H1 (cell line): ENCODE measurements at regions not wholly inside any gene's neighbourhood (a gene's known extent, or its start where the extent isn't known, plus 50 kb on each side); places are given as distances from the start of the nearest gene placed in this dataset.

Source experiments
- CTCF ChIA-PET: fragments of 300-600 bp; sonication (Branson Sonifier 250); formaldehyde crosslinking; loops from one replicate; lab custom pipeline; 2021; ENCODE audit not compliant: partially characterized antibody; lab: Charles Lee
- POLR2A ChIA-PET: fragments of 300-600 bp; sonication (Branson Sonifier 250); formaldehyde crosslinking; loops from one replicate; lab custom pipeline; 2021; ENCODE audit warnings: inconsistent platforms; ENCODE audit not compliant: partially characterized antibody; lab: Charles Lee
- DNase-seq, 2 experiments: peaks; one replicate each; pipeline versions ENCODE4 v3.0.0 to v3.0.0-alpha.2; 2010 to 2022; ENCODE audit warnings: low spot score in 2 of 2, low read depth in 1 of 2, mixed read lengths in 1 of 2
- FAIRE-seq: peaks from 2 replicates; lab custom pipeline; 2011; peaks lifted over from hg19 to GRCh38; lab: Jason Lieb, UNC
- H2AFZ ChIP-seq: 2 replicates; pipeline ENCODE4 v1.8.1; 2012; ENCODE audit warnings: low read length, inconsistent platforms
- H2AK5ac ChIP-seq: 2 replicates; pipeline ENCODE4 v1.6.1; 2013; ENCODE audit warnings: low read depth, low read length
- H2BK120ac ChIP-seq: replicated peaks from 2 replicates; pipeline ENCODE3; 2013; ENCODE audit warnings: low read depth, low read length, inconsistent platforms
- H2BK12ac ChIP-seq: 2 replicates; pipeline ENCODE4 v1.6.1; 2013; ENCODE audit warnings: low read depth, low read length
- H2BK15ac ChIP-seq: 2 replicates; pipeline ENCODE4 v1.6.1; 2013; ENCODE audit warnings: low read length
- H2BK20ac ChIP-seq: 2 replicates; pipeline ENCODE4 v1.6.1; 2013; ENCODE audit warnings: low read length
- H2BK5ac ChIP-seq: 2 replicates; pipeline ENCODE4 v1.6.1; 2013; ENCODE audit warnings: low read depth, low read length
- H3K14ac ChIP-seq: 2 replicates; pipeline ENCODE4 v1.6.1; 2013; ENCODE audit warnings: inconsistent platforms; ENCODE audit not compliant: insufficient read length
- H3K18ac ChIP-seq: 2 replicates; pipeline ENCODE4 v1.6.1; 2013; ENCODE audit warnings: low read length; ENCODE audit errors: extremely low read depth
- H3K23ac ChIP-seq: 2 replicates; pipeline ENCODE4 v1.6.1; 2013; ENCODE audit warnings: inconsistent platforms; ENCODE audit not compliant: insufficient read length
- H3K23me2 ChIP-seq: 2 replicates; pipeline ENCODE4 v1.6.1; 2013; ENCODE audit warnings: low read depth, low read length
- H3K27ac ChIP-seq: 2 replicates; pipeline ENCODE4 v1.6.1; 2011; ENCODE audit warnings: low read depth, low read length, inconsistent platforms
- H3K27me3 ChIP-seq, 4 experiments: replicated peaks in 1 of 4; 1 replicate in 1 of 4; 2 replicates in 3 of 4; pipeline versions ENCODE4 v1.6.1 to v1.8.1; 2011 to 2013; ENCODE audit warnings: low read length in 3 of 4, mild to moderate bottlenecking in 3 of 4, inconsistent platforms in 2 of 4, mixed read lengths in 2 of 4, moderate library complexity in 1 of 4; ENCODE audit not compliant: control insufficient read depth in 3 of 4, insufficient read depth in 3 of 4; ENCODE audit errors: extremely low read depth in 1 of 4
- H3K36me3 ChIP-seq, 4 experiments: 2 replicates each; pipeline versions ENCODE4 v1.6.1 to v1.8.1; 2011 to 2013; ENCODE audit warnings: mild to moderate bottlenecking in 4 of 4, low read length in 3 of 4, moderate library complexity in 2 of 4, control low read depth in 1 of 4, inconsistent platforms in 1 of 4; ENCODE audit not compliant: insufficient read depth in 4 of 4, control insufficient read depth in 2 of 4
- H3K4ac ChIP-seq: replicated peaks from 2 replicates; pipeline ENCODE3; 2013; ENCODE audit warnings: low read length, low read depth, mixed read lengths, inconsistent platforms; ENCODE audit not compliant: insufficient read length
- H3K4me1 ChIP-seq, 4 experiments: replicated peaks in 1 of 4; 1 replicate in 1 of 4; 2 replicates in 3 of 4; pipeline versions ENCODE4 v1.6.1 to v1.8.1; 2011 to 2013; ENCODE audit warnings: low read length in 3 of 4, inconsistent platforms in 2 of 4, mixed read lengths in 1 of 4; ENCODE audit not compliant: insufficient read depth in 4 of 4, control insufficient read depth in 3 of 4
- H3K4me2 ChIP-seq, 2 experiments: 2 replicates each; pipeline versions ENCODE4 v1.6.1 to v1.8.1; 2011 to 2013; ENCODE audit warnings: low read depth in 2 of 2, low read length in 2 of 2, control low read depth in 1 of 2, inconsistent platforms in 1 of 2, mild to moderate bottlenecking in 1 of 2; ENCODE audit not compliant: insufficient read depth in 1 of 2
- H3K4me3 ChIP-seq, 4 experiments: fragments of 200-600, 300-600 bp in 1 of 4; sonication (generic), shearing (Covaris generic), sonication (Bioruptor Twin) in 1 of 4; 2 replicates each; pipeline versions ENCODE4 v1.5.1 to v1.8.1; 2011 to 2016; ENCODE audit warnings: low read length in 4 of 4, low read depth in 3 of 4, control low read depth in 2 of 4, inconsistent platforms in 2 of 4, mild to moderate bottlenecking in 2 of 4, mixed read lengths in 1 of 4, moderate library complexity in 1 of 4; ENCODE audit not compliant: insufficient read depth in 2 of 4; ENCODE audit errors: extremely low read depth in 1 of 4
- H3K56ac ChIP-seq: replicated peaks from 2 replicates; pipeline ENCODE3; 2013; ENCODE audit warnings: low read depth, mild to moderate bottlenecking, mixed read lengths, low read length, inconsistent platforms; ENCODE audit not compliant: insufficient read length
- H3K79me1 ChIP-seq: 2 replicates; pipeline ENCODE4 v1.6.1; 2013; ENCODE audit warnings: low read depth, low read length, control low read depth
- H3K79me2 ChIP-seq, 2 experiments: 2 replicates each; pipeline versions ENCODE4 v1.6.1 to v1.8.1; 2012 to 2013; ENCODE audit warnings: low read length in 2 of 2, mild to moderate bottlenecking in 2 of 2, inconsistent platforms in 1 of 2; ENCODE audit not compliant: insufficient read depth in 2 of 2, control insufficient read depth in 1 of 2
- H3K9ac ChIP-seq, 4 experiments: replicated peaks in 1 of 4; 1 replicate in 1 of 4; 2 replicates in 3 of 4; pipeline versions ENCODE4 v1.6.1 to v1.8.1; 2011 to 2013; ENCODE audit warnings: low read depth in 3 of 4, low read length in 3 of 4, control low read depth in 2 of 4, mild to moderate bottlenecking in 2 of 4, moderate library complexity in 2 of 4, inconsistent platforms in 1 of 4; ENCODE audit errors: extremely low read depth in 1 of 4
- H3K9me3 ChIP-seq, 2 experiments: 2 replicates each; pipeline versions ENCODE4 v1.6.1 to v1.8.1; 2012 to 2013; ENCODE audit warnings: mild to moderate bottlenecking in 2 of 2, moderate library complexity in 2 of 2, control low read depth in 1 of 2, inconsistent platforms in 1 of 2, low read depth in 1 of 2, low read length in 1 of 2, mixed read lengths in 1 of 2; ENCODE audit not compliant: insufficient read depth in 2 of 2
- H4K20me1 ChIP-seq, 2 experiments: replicated peaks in 1 of 2; 2 replicates each; pipeline versions ENCODE3 to v1.8.1; 2011 to 2013; ENCODE audit warnings: inconsistent platforms in 2 of 2, low read length in 2 of 2, mild to moderate bottlenecking in 1 of 2; ENCODE audit not compliant: insufficient read depth in 2 of 2, control insufficient read depth in 1 of 2
- H4K5ac ChIP-seq: 2 replicates; pipeline ENCODE4 v1.6.1; 2013; ENCODE audit warnings: low read length, low read depth, mixed read lengths, inconsistent platforms; ENCODE audit not compliant: insufficient read length
- H4K8ac ChIP-seq: 2 replicates; pipeline ENCODE4 v1.8.0; 2013; ENCODE audit warnings: mild to moderate bottlenecking, moderate library complexity, low read length, inconsistent platforms; ENCODE audit not compliant: insufficient read depth; ENCODE audit errors: extremely low read depth
- H4K91ac ChIP-seq: replicated peaks from 2 replicates; pipeline ENCODE3; 2013; ENCODE audit warnings: low read length, mixed read lengths, inconsistent platforms; ENCODE audit not compliant: insufficient read length
- BCL11A ChIP-seq, 2 experiments: IDR thresholded peaks; one replicate each; pipeline ENCODE4 v1.6.1; 2011; ENCODE audit warnings: low read depth in 2 of 2, low read length in 2 of 2, mild to moderate bottlenecking in 2 of 2
- CHD2 ChIP-seq: IDR thresholded peaks from 2 replicates; pipeline ENCODE4 v1.6.1; 2012; ENCODE audit warnings: low read length, improper control_type of control experiment
- MAX ChIP-seq: IDR thresholded peaks from 2 replicates; pipeline ENCODE4 v1.6.1; 2012; ENCODE audit warnings: inconsistent platforms
- RFX5 ChIP-seq: IDR thresholded peaks from 2 replicates; pipeline ENCODE4 v1.6.1; 2011; ENCODE audit warnings: low read depth, low read length, improper control_type of control experiment, borderline replicate concordance
- WGBS, 2 experiments: shearing (Covaris generic) in 1 of 2; methylation state at CpG; one replicate each; pipeline versions ENCODE4 v1.1.6 to v1.1.7; 2013 to 2015; ENCODE audit warnings: low lambda C conversion rate in 2 of 2, mixed read lengths in 2 of 2, inconsistent platforms in 1 of 2, low coverage in 1 of 2, missing lambda C conversion rate in 1 of 2; ENCODE audit not compliant: insufficient replicate concordance in 2 of 2, insufficient coverage in 1 of 2, insufficient read length in 1 of 2; ENCODE audit errors: extremely low coverage in 1 of 2, missing lambda C conversion rate in 1 of 2; 5-methylcytosine and 5-hydroxymethylcytosine counted together

- Histone ChIP-seq H2BK5ac (no peak overlapping the region), H3K23me2 (no peaks in the 10 kb centered on the region), H3K4ac (no peak overlapping the region), H3K9me3 (peaks cover 3 to 8% of the 10 kb centered on the region in 2 experiments; a peak in 3 of 4 replicates), H3K79me2 (no peaks in the 10 kb centered on the region), H4K91ac (no peak overlapping the region), H3K36me3 (no peaks in the 10 kb centered on the region), H3K4me1 (peaks cover 0 to 8% (median 3%) of the 10 kb centered on the region in 4 experiments; a peak in 3 of 7 replicates), H3K14ac (no peak overlapping the region), H3K79me1 (no peaks in the 10 kb centered on the region), H3K4me2 (no peak overlapping the region), H2BK20ac (no peak overlapping the region), H2BK12ac (no peak overlapping the region), H3K9ac (no peak overlapping the region), H3K27ac (no peak overlapping the region), H3K18ac (no peak overlapping the region), H3K27me3 (no peaks in the 10 kb centered on the region), H3K4me3 (no peak overlapping the region), H4K5ac (no peak overlapping the region), H3K56ac (no peak overlapping the region), H4K20me1 (no peaks in the 10 kb centered on the region), H2BK120ac (no peak overlapping the region), H2AK5ac (no peak overlapping the region), H4K8ac (no peak overlapping the region), H2AFZ (no peak overlapping the region), H3K23ac (no peak overlapping the region), H2BK15ac (no peak overlapping the region)
- no peak for FAIRE-seq
- 74% methylated on average over 6 of the region's 6 CpGs; no CpG with 5 or more reads in 1 of the 2 experiments for WGBS, 2 experiments
- CTCF ChIA-PET, result interaction anchor here (0.7 to 1.0 kb wide), 3 partner anchors 9 to 580 kb away, joined by 3 read pairs; no protein-coding TSS in a partner anchor
- no peak for DNase-seq
- POLR2A ChIA-PET, result no interaction called here
- TF ChIP-seq CHD2, result no peak
- no peak for TF ChIP-seq RFX5
- no peak for TF ChIP-seq MAX
- no peak for TF ChIP-seq BCL11A (IDR thresholded peaks at IDR 0.05; ENCODE audit: low read depth in 2 of 2, low read length in 2 of 2)
These were observed 258.6 kb downstream of the MSRB3 start for GRCh38 chr12:65536876-65537681.
